ENCODE measurements at regions not wholly inside any gene's neighbourhood (a gene's known extent, or its start where the extent isn't known, plus 50 kb on each side); places are given as distances from the start of the nearest gene placed in this dataset.

DNA sequence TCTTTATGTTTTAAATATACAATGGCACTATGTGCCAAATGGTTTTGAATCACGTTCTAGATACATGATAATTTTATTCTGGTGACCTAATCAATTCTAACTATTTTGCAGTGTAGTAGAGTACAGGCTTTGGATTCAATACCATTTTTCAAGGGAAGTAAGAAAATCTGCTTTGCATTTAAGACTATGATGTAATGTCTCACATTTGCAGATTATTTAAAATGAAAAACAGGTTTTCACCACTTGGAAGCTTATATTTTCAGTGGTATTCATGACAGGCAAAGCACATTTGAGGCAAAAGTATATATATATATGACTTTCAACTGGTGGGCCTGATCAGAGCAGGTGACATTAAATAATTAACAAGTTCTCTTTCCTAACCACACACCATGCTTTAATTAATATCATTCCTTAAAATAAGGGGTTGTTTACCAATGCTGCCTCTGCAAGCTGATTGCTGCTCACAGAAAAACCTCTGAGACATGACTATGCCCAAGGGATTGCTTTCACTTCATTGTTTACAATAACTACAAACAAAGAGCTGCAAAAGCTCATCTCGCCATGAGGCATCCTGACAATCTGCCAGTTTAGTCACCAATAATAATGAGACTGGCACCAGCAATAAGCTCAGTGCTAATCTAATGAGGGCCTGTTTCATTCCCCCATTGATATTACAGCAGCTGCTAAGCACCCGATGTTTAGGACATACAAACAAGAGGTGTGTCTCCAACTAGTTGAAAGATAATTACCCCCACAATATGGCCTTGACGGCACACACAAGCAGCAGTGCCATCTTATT lies 1176.0 kb upstream of the GJE1 start:
- DNase-seq = no peak

DNA sequence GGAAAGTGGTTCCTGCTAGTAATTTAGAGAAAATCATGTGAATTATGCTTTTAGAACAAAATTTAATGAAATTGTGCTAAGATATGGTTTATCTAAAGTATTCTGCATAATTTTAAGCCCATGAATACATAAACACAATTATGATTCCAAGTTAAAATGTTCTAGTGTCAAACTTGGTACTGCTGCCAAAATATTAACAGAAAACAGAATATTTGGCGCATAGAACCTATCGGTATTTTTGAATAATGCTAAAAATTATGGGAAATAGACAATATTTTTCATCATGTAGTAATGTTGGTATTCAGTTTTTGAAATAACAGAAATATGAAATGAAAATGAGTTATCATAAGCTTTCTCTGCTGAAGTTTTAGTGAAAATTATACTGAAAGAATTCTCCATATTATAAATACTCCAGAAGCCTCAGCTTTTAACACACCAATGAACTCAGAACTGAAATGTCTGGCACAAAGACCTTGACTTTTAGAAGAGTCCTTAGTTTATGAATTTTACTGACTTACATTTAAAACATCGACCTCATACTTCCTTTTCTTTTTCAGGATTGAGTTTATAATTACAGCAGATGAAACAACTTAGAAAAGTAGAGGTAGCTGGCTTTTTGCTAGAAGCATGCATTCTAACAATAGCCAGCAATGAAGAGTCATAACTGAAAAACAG lies 1192.3 kb upstream of the GJE1 start:
- no peak for DNase-seq

DNA sequence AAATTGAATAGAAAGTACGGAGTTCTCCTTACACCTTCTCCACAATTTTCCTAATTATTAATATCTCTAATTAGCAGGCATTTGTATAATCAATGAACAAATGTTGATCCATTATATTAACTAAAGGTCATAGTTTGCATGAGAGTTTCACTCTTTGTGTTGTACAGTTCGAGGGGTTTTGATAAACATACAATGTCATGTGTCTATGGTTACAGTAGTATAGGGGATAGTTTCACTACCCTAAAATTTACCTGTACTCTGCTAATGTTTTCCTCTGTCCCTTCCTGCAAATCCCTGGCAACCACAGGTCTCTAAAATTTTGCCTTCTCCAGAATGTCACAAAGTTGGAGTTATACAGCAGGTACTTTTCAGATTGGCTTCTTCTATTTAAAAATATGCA lies 1199.8 kb upstream of the GJE1 start:
- DNase-seq = no peak

DNA sequence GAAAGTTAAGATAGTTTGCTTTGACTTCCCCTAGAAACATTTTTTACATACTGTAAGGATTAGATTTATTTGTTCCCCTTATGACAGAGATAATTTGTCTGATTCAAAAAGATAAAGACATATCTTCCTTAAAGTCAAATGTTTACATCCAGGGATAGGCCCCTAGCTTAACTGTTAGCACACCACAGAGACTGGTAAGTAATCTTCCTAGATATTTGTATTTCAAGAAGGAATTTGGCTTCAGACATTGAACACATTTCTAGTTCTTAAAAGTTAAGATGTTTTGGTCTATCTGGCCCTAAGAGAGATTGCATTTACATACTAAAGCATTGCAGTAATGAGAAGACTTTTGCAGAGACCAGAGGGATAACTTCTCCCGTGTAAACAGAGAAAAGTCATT lies 1201.1 kb upstream of the GJE1 start:
- no peak for DNase-seq

DNA sequence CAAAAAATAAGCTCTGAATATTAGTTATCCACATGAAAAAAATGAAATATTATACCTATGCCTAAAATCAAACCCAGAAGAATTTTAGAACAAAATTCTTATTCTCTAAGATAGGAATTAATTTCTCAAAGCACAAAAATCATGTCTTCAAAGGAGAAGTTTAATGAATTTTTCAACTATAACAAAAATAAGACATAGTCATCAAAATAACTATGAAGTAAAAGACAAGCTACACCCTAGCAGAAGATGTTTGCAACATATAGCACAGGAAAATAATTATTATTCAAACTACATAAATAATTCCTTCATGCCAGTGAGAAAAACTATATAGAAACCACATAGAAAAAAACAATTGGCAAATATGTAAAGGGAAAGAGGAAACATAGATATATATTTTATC lies 1203.6 kb upstream of the GJE1 start:
- no peak for DNase-seq

DNA sequence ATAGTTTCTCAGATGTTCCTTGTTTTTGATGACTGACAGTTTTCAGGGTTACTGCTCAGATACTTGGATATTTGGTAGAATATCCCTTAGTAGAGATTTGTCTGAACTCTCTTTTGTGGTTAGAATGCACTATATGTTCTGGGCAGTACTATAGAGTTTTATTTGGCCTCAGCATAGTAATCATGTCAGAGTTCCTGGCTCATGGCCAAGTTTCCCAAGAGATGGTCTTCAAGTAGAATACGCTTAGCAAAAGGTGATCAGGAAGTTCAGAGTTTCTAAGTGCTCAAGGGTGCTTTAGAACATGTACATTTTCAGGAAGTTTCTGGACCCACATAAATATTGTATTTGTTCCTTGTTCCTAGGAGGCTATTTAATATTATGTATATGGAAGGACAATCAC lies 1209.7 kb upstream of the GJE1 start:
- no peak for DNase-seq

DNA sequence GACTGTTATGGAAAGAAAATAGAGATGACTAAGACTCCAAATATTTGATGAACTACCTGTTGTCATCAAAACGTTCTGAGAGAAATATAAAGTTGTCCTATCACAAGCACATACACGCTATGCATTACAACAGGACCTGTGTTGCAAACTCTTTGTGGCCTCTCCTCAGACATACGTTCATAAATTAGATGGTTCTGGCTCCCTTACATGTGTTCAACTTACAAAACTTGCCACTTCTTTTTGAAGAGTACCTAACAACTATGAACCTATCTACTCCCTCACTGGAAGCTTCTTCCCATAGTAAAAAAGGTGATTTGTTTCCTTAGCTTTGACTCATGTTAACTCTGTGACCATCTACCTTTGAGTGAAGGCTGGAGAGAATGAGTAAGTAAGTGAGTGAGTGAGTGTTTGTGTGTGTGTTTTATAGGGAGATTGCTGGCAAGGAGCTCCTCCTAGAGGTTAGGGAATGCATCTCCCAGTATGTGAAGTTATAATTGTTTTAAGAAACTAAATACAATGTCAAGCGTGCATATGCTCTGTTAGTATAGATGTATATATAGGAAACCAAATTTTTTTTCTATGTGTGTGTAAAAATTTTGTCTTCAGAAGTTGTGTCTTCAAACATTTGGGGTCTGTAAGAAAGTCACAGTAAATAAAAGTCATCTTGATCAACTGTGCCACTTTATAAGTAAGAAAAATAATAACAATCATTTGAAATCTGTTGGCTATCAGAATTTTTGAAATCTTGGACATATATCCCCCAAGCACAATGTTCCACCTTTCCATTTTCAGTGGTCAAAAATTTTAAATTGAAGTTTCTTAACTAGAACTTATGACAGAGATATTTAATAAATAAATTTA lies 1211.1 kb upstream of the GJE1 start:
- no peak for DNase-seq

DNA sequence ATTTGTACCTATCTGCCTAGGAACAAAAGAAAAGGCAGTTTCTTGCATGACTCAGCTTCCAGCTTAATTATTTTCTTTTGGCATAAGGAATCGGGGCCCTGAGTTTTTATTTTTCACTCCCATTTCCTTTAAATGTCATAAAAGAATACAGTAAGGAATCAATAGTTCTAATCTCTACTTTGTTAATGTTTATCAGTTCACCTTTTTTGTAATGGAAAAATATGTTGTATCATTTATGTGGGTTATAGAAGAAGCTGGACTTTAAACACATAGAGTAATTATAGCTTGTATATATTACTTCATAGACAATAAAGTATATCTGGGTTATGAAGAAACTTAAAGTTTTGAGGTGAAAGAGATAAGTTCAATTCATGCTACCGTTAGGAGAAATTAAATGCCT lies 1214.8 kb upstream of the GJE1 start:
- DNase-seq = no peak

DNA sequence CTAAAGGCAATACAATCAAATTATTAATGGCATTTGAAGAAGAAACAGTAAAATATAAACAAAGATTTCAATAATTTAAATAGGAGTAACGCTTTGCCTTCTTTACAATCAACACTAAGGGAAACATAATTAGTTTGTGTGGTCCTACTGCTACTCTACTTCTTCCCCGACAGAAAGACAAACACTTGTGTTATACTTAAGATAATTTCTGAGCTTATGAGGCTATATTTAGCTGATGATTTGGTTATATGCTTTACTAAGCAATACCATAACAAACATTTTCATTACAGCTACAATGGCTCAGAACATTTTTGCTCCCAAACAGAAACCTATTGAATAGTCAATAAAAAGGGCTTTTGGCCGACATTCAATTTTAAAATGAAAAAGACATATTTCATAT lies 1217.2 kb upstream of the GJE1 start:
- DNase-seq = no peak

DNA sequence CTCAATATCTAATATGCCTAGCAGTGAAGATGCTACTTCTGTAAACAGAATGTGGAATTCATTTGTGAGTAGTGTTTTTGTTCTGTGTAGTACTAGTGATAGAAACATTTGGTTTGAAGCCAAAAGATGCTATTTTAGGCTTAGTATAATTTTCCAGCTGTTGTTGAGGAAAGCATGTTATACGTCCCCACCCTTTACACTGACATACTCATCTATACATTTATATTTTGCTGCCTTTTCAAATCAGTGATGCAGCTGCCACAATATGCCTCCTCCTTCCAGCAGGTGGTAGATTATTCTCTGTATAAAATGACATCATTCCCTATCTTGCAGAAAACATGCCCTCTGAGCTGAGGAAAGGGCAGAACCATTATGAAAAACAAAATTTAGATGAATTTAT lies 1217.6 kb upstream of the GJE1 start:
- DNase-seq = no peak

DNA sequence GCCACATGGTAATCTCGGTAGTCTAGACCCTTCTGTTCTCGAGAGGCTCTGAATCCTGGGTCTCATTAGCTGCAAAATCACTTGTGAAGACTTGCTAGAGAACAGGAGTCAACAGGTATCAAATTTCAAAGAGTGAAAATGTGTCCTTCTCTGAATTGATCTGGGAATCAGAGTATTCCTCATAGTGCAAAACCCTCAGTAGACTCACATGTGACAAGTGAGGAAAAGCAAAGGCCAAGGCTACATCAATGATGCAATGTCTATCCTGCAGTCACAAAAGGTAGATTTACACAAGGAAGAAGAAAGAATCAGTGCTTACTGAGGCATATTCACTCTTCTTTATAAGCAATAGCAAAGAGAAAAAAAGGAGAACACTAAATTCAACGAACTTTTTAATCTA lies 1220.0 kb upstream of the GJE1 start:
- no peak for DNase-seq

DNA sequence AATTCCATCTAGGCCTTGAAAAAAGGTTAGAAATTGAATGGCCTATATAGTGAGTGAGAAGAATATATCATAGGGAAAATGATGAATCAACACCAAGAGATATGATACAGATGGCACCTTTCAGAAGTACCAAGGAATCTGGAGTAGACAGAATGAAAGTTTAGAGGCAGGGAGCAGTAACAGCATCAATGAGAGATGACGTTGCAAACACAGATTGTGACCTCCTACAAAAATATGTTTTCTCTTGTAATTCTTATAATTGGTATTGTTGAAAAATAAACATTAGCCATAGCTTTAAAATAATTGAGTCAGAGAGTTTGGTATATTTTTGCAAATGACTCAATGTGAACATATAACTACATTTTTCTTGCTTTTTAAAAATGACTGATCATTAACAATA lies 1223.1 kb upstream of the GJE1 start:
- DNase-seq = no peak

DNA sequence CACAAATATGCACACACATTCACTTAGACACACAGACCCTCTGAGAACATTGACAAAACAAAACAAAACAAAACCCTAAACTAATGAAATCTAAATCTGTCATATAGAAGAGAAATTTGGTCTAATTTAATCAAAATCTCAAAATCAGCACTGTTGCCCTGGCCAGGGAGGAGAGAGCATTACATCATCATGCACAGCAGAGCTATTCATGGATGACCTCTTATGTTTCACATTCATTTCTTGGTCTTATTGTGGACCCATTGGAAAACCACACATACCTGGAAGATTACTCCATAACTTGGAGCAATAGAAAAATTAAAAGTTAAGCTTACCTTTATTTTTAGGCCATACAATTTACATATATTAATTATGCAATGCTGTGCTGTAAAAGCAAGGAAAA lies 1223.6 kb upstream of the GJE1 start:
- DNase-seq = no peak

DNA sequence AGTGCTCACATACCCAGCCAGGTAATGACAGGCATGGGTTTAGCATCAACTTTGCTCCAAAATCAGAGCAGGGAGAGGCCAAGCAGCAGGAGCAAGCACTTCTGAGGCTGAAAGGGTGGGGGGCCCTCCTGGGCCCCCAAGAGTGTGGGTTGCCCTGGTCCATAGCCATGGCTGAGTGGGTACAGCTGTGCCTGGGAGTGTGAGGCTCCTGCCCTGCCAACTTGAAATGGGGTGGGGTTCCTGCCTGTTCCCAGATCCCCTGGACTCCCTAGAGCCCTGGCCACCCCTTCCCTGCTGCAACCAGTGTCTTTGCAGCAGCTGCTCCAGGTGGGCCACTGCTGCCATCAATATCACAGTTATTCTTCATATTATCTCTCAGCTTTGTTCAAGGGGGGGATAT lies 1224.2 kb upstream of the GJE1 start:
- DNase-seq = no peak

DNA sequence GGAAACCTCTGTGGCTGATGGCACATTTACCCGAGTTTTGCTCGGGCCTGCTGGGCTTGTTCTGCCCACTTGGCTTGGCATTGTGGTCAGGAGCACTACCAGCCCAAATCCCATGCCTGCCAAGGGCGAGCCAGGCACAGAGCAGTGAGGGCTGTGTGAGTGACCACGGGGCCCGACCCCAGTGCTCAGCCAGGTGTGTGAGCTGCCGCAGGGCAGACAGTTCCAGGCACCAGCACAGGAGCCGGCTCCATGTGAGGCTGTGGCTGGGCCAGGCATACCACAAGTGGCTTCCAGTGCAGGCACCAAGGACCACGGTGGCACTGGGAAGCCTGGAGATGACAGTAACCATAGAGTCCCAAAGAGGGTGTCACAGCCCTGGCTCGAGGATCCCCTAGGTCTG lies 1225.5 kb upstream of the GJE1 start:
- no peak for DNase-seq

DNA sequence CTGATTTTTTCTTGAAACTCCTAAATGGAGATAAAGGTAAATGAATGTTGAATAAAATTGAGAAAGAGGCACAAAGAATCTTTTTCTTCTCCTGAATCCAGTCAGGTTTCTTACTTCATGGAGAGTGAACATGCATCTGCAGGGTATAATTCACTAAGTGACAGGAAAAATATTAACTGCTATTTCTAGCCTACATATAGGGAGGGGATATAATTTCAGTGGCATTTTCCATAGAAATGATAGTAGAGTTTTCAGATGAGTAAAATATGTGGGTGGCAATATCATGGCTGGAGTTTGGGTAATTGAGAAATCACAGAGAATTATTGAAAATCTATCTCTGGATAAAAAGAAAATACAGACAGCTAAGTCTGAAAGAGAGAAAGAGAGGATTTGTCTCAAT lies 1227.0 kb upstream of the GJE1 start:
- DNase-seq = no peak

DNA sequence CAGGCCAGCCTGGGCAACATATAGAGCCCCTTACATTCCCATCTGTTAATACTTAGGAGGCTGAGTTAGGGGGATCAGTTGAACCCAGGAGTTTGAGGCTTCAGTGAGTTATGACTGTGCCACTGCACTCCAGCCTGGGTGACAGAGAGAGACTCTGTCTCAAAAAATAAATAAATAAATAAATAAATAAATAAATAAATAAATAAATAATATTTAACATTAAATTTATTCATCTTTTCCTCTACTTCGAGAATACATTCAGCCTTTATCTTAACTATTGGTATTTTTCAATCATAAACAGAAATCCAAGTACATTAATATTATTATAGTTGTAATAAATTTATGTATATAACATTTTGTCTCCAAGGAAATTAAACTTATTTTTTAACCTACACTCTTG lies 1227.7 kb upstream of the GJE1 start:
- DNase-seq = no peak

DNA sequence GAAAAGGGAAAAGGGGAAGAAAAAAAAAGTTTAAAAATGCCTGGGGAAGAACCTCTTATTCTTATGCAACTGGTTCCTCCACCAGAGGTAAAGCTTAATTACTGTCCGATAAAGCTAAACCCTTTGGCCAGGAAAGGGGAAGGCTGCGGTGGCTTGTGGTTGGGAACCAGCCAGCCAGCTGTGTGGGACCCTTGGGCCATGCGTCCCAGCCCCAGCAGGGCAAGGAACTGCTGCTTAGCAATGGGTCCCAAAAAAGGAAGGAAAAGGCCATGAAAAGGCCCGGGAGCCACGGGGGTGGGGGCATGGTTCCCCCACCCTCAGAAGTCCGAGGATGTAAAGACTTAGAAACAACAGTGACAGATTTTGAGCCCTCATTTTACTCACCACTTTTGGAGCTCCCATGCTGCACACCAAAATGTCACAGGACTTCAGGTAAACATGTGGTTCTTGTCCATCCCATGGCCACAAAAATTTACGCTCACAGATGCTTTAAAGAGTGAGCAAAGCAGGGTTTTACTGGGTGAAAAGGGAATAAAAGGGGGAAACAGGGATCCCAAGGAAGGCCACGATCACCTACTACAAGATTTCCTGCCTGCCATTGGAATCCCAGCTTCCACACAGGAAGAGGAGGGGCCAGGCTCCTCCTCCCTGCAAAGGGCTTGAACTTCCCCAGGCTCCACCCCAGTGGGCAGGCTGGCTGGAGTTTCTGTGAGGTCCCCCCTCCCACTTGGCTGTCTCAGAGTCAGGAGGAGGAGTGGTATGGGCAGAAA lies 1234.7 kb upstream of the GJE1 start:
- DNase-seq = no peak

DNA sequence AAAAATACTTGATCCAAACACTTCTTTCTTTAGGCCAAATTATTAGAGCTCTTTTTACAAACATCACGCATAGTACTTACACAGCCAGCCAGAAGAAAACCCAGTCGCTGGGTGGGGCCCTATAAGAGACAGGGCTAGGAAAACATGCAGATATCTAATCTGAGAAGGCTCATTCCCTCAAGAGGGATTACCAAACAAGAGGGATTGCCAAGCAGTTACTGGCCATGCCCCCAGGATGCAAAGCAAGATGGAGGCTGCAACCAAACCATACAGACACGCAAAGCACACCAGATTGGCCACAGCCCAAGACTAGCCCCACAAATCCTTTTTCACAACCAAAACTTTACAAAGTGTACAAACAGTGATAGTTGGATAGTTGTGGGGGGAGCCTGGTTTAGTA lies 1235.4 kb upstream of the GJE1 start:
- DNase-seq = no peak

DNA sequence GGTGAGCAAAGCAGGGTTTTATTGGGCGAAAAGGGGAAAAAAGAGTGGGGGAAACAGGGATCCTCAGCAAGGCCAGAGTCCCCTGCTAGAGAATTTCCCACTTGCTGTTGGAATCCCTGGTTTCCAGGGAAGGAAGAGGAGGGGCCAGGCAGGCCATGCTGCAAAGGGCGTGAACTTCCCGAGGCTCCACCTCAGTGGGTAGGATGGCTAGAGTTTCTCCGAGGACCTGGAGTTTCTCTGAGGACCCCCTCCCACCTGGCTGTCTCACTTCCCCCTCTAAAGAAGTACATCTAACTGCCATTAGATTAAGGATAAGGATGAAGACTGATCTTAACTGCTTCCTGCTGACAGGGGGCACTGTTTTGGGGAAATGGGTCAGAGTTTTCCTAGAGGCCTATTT lies 1239.3 kb upstream of the GJE1 start:
- no peak for DNase-seq

DNA sequence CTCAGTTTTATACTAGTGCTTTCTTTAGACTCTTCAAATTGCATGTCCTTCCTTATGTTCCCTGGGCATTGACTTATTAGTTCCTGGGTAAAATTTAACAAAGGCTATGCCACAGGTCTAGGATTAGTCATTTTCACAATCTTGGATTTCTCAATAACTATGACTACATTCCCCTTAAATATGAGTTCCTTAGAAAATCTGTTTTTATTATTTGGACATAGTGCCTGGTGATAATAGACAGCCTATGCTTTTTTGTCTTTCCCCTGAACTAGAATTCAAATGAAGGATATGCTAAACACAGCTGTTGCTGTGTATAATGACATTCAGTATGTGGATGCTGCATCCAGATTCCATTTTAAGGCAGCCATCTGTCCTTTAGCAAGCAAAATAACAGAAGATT lies 1252.8 kb upstream of the GJE1 start:
- no peak for DNase-seq

DNA sequence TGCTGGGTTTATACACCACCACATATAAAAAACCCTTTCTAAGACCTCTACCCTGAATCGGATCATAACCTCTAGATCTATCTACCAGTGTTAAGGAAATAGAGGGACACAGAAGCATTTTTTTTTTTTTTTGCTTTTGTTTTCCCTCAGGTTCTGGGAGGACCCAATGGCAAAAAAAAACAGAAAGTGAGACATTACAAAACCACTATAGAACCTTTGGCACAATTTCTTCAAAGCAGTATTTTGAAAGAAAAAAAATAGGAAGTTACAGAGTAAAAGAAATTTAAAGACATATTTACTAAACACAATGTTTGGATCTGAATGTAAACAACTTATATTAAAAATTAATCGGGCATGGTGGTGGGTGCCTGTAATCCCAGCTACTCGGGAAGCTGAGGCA lies 1258.7 kb upstream of the GJE1 start:
- no peak for DNase-seq

DNA sequence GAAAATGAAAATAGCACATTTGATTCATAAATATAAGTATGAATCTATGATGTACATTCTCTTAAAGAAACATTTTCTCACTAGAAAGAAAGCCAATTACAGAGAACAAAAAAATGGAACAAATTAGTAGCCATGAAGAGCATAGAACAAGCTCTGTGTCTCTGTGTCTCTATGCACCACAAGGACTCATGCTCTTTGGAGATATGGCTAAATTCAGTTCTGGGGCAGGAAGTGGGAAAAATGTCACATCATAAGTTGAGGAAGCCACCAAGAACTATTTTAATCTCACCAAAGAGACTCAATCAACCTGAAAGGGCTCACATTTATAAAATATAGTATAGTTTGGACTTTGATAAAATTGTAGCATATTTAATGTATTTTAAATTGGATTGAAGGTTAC lies 1259.8 kb upstream of the GJE1 start:
- DNase-seq = no peak

All from femur (tissue), 1 donor.